PC-9 (cell line): ENCODE measurements at regions not wholly inside any gene's neighbourhood (a gene's known extent, or its start where the extent isn't known, plus 50 kb on each side); places are given as distances from the start of the nearest gene placed in this dataset.

Source experiments
- CTCF ChIP-seq: fragments of 200-600 bp; sonication (generic); conservative IDR thresholded peaks from 2 replicates; pipeline ENCODE4 v1.6.1; 2017; ENCODE audit warnings: mixed run types, antibody characterized with exemption, mild to moderate bottlenecking, moderate library complexity
- EZH2 ChIP-seq: fragments of 200-600 bp; sonication (generic); IDR thresholded peaks from 2 replicates; pipeline ENCODE4 v1.8.0; 2017; ENCODE audit warnings: antibody characterized with exemption, low read depth

GRCh38 chr4:111388561-111388960, 756.7 kb upstream of the FAM241A start:
- no peak for TF ChIP-seq CTCF
- TF ChIP-seq EZH2 = no peak
